HAP-1 (cell line): ENCODE measurements at regions not wholly inside any gene's neighbourhood (a gene's known extent, or its start where the extent isn't known, plus 50 kb on each side); places are given as distances from the start of the nearest gene placed in this dataset.
"Not testable (repeated sequence)": the region's sequence is repeated elsewhere in the genome, so short reads cannot be mapped to it uniquely, and the experiment has no call there.

ENCODE experiments used
- DNase-seq, 2 experiments: peaks; one replicate each; pipeline ENCODE4 v3.0.0-alpha.2; 2016 to 2020; ENCODE audit warnings: low spot score in 2 of 2
- H3K27me3 ChIP-seq: fragments of 250-450 bp; sonication (Bioruptor Pico); 2 replicates; pipeline ENCODE4 v1.5.1; 2020; ENCODE audit warnings: low read depth, mild to moderate bottlenecking, moderate library complexity
- H3K36me3 ChIP-seq: fragments of 250-450 bp; sonication (Bioruptor Pico); replicated peaks from 2 replicates; pipeline ENCODE4 v1.5.1; 2020; ENCODE audit warnings: mild to moderate bottlenecking
- H3K4me1 ChIP-seq: fragments of 250-450 bp; sonication (Bioruptor Pico); 2 replicates; pipeline ENCODE4 v1.5.1; 2020; ENCODE audit warnings: mild to moderate bottlenecking
- H3K4me3 ChIP-seq: fragments of 250-450 bp; sonication (Bioruptor Pico); 2 replicates; pipeline ENCODE4 v1.5.1; 2020; ENCODE audit warnings: mild to moderate bottlenecking, moderate library complexity
- H3K9me3 ChIP-seq: fragments of 250-450 bp; sonication (Bioruptor Pico); 2 replicates; pipeline ENCODE4 v1.5.1; 2020; ENCODE audit warnings: mild to moderate bottlenecking, moderate library complexity
- in situ Hi-C: fragments of 300-500 bp; cut with MboI; formaldehyde crosslinking; loops from 3 replicates; pipeline ENCODE4 v1.14.3; 2020; ENCODE audit warnings: low sequenced_read_pairs, inconsistent platforms, mixed read lengths

DNA sequence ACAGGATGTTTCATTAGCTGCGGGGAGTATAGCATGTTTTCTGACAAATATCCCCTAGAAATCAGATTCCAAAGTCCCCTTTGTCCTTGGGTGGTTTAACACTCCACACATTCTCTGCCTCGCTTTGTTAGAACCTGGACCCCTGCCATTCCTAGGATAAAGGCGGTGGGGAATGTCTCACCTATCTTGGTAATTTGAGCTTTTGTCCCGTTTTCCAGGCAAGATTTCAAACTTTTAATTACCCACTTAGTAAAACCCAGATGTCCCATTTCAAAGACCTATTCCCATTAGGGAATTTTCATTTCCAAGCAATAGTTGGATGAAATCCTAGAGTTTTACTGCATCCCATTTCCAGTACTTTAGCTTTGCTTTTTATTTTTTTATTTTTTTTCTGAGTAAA lies 501.0 kb upstream of the MAP3K7 start:
- in situ Hi-C loops = no loop called here
- Histone ChIP-seq H3K36me3 (no peaks in the 10 kb centered on the region), H3K27me3 (no peaks in the 10 kb centered on the region), H3K9me3 (no peaks in the 10 kb centered on the region), H3K4me3 (no peak overlapping the region), H3K4me1 (no peaks in the 10 kb centered on the region)
- DNase-seq = peak in 1 of 2 experiments; percentile 26

DNA sequence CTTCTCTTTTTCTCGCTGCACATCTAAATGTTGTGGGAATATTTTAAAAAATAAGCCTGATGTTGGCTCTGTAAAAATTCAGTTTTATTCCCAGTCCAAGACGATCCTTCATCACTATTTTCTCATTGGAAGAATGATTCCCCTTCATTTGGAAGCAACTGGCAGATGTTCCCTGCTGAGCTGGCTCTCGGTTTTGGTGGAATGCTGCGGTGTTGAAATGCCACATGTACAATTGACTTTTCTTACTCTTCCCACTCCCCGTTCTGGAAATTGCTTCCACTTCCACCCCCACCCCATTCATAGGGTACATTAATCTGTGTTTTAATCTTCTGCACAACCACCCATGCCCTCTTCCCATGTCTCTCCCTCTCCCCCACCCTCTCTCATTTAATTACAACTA lies 496.3 kb upstream of the MAP3K7 start:
- no peaks in the 10 kb centered on the region for H3K9me3 ChIP-seq
- H3K4me1 ChIP-seq = no peaks in the 10 kb centered on the region
- no peak for DNase-seq
- H3K4me3 ChIP-seq = no peak overlapping the region
- H3K27me3 ChIP-seq = no peaks in the 10 kb centered on the region
- in situ Hi-C loops = no loop called here
- no peaks in the 10 kb centered on the region for H3K36me3 ChIP-seq

DNA sequence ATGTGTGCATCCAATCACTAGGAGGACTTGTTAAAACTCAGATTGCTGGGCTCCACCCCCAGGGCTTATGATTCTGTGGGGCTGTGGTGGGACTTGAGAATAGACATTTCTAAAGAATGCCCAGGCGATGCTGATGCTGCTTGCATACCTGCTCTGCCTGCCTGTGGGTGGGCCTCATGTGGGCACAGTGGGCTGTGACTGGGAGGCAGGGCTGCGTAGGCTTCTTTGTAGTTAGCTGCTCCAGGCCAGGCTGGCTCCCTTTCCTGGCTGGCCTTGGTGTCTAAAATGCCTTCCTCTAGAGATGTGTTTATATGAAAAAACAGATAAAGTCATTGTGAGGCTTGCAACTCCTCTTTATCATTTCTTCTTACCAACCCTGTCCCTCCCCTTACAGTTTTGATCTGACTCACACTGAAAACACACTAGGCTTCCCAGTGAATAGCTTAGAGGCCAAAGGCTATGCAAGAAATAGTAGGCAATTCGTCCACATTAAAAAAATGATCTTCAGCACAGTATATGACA lies 495.5 kb upstream of the MAP3K7 start:
- Histone ChIP-seq H3K36me3 (no peaks in the 10 kb centered on the region), H3K9me3 (no peaks in the 10 kb centered on the region), H3K27me3 (no peaks in the 10 kb centered on the region), H3K4me1 (no peaks in the 10 kb centered on the region), H3K4me3 (no peak overlapping the region)
- in situ Hi-C loops = no loop called here
- DNase-seq = no peak

DNA sequence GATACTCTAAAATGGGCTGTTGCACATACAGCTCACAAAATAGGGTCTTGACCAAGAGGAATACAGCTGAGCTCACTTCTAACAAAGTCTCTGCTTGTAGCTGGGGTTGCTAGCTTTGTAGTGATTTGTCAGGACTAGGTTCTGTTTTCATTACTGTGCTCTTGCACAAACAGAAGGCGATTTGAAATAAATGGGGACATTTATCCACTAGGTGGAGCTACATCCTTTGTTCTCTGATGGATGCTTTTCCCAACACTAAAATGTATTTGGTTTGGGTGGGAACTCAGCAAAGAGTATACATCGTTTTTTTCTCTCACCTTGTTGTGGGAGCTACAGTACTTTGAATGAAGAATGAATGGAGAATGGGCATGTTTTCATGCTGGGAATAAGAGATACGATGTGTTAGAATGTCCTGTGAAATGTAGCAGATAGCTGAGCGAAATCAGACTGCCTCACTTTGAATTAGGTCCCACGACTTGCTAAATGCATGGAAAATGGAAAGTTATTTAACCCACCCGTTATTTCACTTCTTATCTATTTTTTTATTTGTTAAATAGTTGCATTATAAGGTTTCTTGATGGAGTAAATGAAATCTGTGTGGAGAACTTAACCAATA lies 494.7 kb upstream of the MAP3K7 start:
- in situ Hi-C loops = no loop called here
- Histone ChIP-seq H3K9me3 (no peaks in the 10 kb centered on the region), H3K4me1 (no peaks in the 10 kb centered on the region), H3K36me3 (no peaks in the 10 kb centered on the region), H3K27me3 (no peaks in the 10 kb centered on the region), H3K4me3 (no peak overlapping the region)
- peak; percentile 10 to 32 for DNase-seq

DNA sequence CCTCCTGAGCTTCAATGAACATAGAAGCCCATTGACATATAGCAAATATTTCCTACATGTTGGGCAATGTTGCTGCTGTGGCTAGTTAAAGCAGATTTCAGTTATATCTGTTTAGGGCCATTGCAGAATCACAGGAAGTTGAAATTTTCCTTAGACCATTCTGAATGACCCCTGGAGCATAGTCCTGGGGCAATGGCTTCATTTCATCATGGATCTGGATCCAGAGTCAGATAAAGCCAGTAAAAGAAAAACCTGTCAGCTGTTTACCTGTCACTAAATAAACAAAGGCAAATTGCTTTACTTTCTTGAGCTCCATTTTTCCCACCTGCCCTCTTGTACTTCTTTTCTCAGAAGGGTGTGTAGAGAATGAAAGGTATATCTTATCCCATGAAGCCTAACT lies 494.0 kb upstream of the MAP3K7 start:
- in situ Hi-C loops = no loop called here
- H3K27me3 ChIP-seq = no peaks in the 10 kb centered on the region
- no peak overlapping the region for H3K4me3 ChIP-seq
- H3K36me3 ChIP-seq = no peaks in the 10 kb centered on the region
- H3K9me3 ChIP-seq = no peaks in the 10 kb centered on the region
- no peaks in the 10 kb centered on the region for H3K4me1 ChIP-seq
- no peak for DNase-seq

DNA sequence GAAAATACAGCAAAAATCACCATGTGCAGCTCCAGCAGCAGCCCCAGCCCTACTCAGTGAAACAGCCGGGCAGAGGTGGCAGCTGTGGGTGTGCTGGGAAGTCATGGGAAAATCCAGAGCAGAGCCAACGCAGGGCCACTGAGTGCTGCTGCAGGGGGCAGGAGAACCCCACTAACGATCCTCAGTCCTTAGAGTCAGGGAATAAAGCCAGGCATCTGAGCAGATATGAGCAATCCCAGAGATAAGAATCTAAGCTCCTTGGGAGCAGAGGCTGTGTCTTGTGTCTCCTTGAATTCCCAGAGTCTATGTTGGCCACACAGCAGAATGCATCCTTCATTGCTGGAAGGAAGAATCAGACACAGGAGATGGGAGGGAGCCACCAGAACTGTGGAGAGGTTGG lies 493.1 kb upstream of the MAP3K7 start:
- in situ Hi-C loops = no loop called here
- no peaks in the 10 kb centered on the region for H3K27me3 ChIP-seq

DNA sequence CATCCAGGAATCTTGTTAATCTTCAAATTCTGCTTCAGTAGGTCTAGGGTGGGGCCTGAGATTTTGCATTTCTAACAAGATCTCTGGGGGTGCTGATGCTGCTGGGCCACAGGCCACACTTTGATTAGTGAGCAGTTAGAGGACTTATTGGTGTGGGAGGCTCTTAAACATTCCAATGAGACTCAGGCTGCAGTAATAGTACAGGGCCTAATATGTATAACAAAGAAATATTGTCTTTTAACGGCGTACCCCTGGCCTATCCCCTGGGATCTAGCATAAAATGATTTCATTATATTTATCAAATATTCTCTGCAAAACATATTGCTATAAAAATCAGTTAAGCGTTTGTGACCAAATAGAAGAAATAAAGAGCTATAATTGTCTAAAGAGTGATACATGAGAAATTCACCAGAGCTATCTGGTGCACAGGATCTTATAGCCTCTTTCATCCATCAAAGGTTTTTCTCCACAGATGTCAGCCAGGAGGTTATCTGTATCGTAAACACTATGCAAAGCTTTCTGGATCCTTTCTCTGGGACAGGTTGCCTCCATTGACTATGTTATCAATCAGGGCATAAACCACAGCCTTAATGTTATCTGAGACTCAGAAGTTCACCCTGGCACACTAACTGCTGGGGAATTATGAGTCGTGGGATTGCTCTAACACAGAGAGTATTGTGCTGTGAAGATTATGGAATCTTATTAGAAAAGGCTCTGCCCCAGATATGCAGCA lies 488.5 kb upstream of the MAP3K7 start:
- Histone ChIP-seq H3K27me3 (no peaks in the 10 kb centered on the region), H3K36me3 (no peaks in the 10 kb centered on the region), H3K4me1 (no peaks in the 10 kb centered on the region), H3K9me3 (no peaks in the 10 kb centered on the region), H3K4me3 (no peak overlapping the region)
- in situ Hi-C loops = no loop called here
- DNase-seq = no peak

More for the DNA sequence above, 493.1 kb upstream of the MAP3K7 start:
- Histone ChIP-seq H3K4me1 (no peaks in the 10 kb centered on the region), H3K4me3 (no peak overlapping the region), H3K9me3 (no peaks in the 10 kb centered on the region), H3K36me3 (no peaks in the 10 kb centered on the region)
- no peak for DNase-seq

DNA sequence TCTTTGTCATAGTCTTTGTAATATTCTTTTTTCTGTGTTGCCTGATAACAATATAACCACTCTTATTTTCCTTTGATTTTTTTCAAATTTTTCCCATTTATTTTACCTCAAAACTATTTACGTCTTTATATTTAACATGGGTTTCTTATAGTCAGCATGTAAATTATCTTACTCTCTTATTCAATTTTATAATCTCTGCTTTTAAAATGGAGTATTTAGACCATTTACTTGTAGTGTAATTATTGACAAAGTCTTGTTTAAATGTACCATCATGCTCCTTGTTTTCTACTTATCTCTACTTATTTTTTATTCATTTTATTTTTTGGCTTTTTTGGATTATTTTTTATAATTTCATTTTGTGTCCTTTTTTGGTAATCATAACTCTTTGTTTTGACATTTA lies 476.5 kb upstream of the MAP3K7 start:
- in situ Hi-C loops = no loop called here
- H3K9me3 ChIP-seq = no peaks in the 10 kb centered on the region
- H3K4me3 ChIP-seq = no peak overlapping the region
- H3K27me3 ChIP-seq = no peaks in the 10 kb centered on the region
- DNase-seq = no peak
- no peaks in the 10 kb centered on the region for H3K4me1 ChIP-seq
- no peaks in the 10 kb centered on the region for H3K36me3 ChIP-seq

DNA sequence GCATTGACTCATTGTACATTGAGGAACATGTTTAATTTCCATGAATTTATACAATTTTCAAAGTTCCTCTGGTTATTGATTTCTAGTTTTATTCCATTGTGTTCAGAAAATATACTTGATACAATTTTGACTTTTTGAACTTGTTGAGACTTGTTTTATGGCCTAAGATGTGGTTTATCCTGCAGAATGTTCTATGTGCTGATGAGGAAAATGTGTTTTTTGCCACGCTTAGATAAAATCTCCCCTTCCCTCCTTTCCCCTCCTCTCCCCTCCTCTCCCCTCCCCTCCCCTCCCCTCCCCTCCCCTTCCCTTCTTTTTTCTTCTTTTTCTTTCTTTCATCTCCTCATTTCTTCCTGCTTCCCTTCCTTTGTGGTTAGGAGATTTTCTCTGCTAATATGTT lies 470.8 kb upstream of the MAP3K7 start:
- Histone ChIP-seq H3K36me3 (no peaks in the 10 kb centered on the region), H3K27me3 (no peaks in the 10 kb centered on the region), H3K4me1 (no peaks in the 10 kb centered on the region), H3K4me3 (no peak overlapping the region), H3K9me3 (no peaks in the 10 kb centered on the region)
- in situ Hi-C loops = no loop called here
- DNase-seq = no peak

DNA sequence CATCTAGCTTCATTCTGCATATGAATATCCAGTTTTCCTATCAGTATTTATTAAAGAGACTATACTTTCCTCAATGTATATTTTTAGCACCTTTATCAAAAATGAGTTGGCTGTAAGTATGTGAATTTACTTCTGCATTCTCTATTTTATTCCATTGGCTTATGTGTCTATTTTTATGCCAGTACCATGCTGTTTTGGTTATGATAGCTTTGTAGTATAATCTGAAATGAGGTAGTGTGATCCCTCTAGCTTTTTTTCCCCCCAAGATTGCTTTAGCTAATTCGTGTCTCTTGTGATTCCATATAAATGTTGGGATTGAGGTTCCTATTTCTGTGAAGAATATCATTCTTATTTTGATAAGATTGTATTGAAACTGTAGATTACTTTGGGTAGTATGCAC lies 469.1 kb upstream of the MAP3K7 start:
- Histone ChIP-seq H3K4me3 (no peak overlapping the region), H3K36me3 (no peaks in the 10 kb centered on the region), H3K27me3 (no peaks in the 10 kb centered on the region), H3K4me1 (no peaks in the 10 kb centered on the region), H3K9me3 (no peaks in the 10 kb centered on the region)
- DNase-seq = no peak
- in situ Hi-C loops = no loop called here

DNA sequence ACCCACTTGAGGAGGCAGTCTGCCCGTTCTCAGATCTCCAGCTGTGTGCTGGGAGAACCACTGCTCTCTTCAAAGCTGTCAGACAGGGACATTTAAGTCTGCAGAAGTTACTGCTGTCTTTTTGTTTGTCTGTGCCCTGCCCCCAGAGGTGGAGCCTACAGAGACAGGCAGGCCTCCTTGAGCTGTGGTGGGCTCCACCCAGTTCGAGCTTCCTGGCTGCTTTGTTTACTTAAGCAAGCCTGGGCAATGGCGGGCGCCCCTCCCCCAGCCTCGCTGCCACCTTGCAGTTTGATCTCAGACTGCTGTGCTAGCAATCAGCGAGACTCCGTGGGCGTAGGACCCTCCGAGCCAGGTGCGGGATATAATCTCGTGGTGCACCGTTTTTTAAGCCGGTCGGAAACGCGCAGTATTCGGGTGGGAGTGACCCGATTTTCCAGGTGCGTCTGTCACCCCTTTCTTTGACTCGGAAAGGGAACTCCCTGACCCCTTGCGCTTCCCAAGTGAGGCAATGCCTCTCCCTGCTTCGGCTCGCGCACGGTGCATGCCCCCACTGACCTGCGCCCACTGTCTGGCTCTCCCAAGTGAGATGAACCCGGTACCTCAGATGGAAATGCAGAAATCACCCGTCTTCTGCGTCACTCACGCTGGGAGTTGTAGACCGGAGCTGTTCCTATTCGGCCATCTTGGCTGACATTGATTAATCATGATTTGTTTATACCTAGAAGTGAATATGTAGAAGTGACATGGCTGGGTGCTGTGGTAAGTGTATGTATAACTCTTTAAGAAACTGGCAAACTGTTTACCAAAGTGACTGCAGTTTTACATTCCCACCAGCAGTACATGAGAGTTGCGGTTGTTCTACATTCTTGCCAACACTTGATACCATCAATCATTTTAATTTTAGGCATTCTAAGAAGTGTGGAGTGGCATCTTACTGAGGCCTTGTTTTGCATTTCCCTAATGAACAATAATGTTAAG lies 465.9 kb upstream of the MAP3K7 start:
- H3K4me1 ChIP-seq, DNase-seq, H3K36me3 ChIP-seq, H3K4me3 ChIP-seq, in situ Hi-C loops, H3K9me3 ChIP-seq, H3K27me3 ChIP-seq: not testable (repeated sequence)

DNA sequence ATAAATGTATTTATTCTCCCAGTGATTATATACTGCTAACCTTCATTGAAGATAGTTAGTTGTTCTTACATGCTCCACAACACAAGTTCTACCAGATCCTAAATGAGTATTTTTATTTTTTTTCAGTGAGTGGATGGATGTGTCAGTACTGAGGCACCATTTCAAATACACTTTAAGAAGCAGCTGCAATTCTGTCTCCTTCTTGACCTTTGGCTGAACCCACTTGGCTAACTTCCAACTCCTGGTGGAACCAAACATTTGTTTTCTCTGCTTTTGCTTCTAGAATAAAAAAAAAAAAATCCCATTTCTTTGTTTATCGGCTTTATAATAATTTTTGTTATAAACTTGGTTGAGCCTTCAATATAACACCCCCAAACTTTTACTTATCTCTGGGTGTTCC lies 458.3 kb upstream of the MAP3K7 start:
- no peaks in the 10 kb centered on the region for H3K4me1 ChIP-seq
- H3K9me3 ChIP-seq = no peaks in the 10 kb centered on the region
- H3K27me3 ChIP-seq = no peaks in the 10 kb centered on the region; the same call in 1 of the 2 replicates
- H3K36me3 ChIP-seq = no peaks in the 10 kb centered on the region
- no peak for DNase-seq
- no peak overlapping the region for H3K4me3 ChIP-seq
- in situ Hi-C loops = no loop called here

DNA sequence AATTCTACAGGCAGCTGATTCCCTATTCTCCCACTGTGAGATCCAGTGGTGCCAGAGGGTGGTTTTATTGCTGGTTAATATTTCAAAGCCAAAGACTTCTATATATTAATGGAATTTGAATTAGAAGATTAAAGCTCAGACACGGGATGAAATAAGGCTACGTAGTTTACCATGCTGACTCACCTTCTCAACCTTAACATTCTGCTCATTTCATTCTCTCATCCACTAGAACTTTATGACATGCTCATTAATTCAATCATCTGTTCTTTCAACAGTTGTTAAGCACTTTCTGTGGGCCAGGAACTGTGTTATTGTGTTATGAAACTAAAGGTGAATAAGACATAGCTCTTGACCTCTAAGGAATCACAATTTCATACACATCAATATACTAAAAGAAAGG lies 456.9 kb upstream of the MAP3K7 start:
- H3K9me3 ChIP-seq = no peaks in the 10 kb centered on the region
- H3K4me3 ChIP-seq = no peak overlapping the region
- no peaks in the 10 kb centered on the region for H3K4me1 ChIP-seq
- H3K27me3 ChIP-seq = peaks cover 7% of the 10 kb centered on the region
- no peak for DNase-seq
- in situ Hi-C loops = no loop called here
- H3K36me3 ChIP-seq = no peaks in the 10 kb centered on the region

DNA sequence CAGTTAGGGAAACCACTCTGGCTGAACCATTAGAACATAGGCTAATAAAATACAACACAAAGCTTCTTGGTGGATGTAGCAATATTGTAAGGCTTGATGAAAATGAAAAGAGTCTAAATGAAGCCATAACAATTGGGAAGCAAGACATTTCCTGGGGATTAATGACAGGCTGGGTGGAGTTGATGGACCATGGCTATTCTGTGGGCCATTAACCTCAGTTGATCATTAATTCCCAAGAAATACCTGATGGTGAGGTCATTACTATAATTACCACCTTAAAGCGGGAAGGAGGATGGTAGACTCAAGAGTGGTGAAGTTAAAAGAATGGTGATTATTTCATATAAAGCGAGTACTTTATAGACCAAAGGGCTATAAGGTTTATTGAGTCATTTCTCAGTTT lies 455.8 kb upstream of the MAP3K7 start:
- peaks cover 7% of the 10 kb centered on the region for H3K27me3 ChIP-seq
- DNase-seq = no peak
- in situ Hi-C loops = no loop called here

More for the DNA sequence above, 455.8 kb upstream of the MAP3K7 start:
- Histone ChIP-seq H3K4me3 (no peak overlapping the region), H3K9me3 (no peaks in the 10 kb centered on the region), H3K36me3 (no peaks in the 10 kb centered on the region), H3K4me1 (no peaks in the 10 kb centered on the region)
